Astrocyte (in vitro differentiated cells and primary cell): ENCODE measurements at regions not wholly inside any gene's neighbourhood (a gene's known extent, or its start where the extent isn't known, plus 50 kb on each side); places are given as distances from the start of the nearest gene placed in this dataset.

ENCODE experiments used
- CTCF ChIP-seq: IDR thresholded peaks from 2 replicates; pipeline ENCODE4 v1.5.1; 2011; ENCODE audit warnings: low read depth, mild to moderate bottlenecking, inconsistent platforms, low read length, moderate library complexity; ENCODE audit not compliant: insufficient read depth
- EZH2 ChIP-seq: IDR thresholded peaks from 2 replicates; pipeline ENCODE4 v1.6.1; 2012; ENCODE audit warnings: mild to moderate bottlenecking, low read length, inconsistent platforms; ENCODE audit not compliant: insufficient read depth

- TF ChIP-seq CTCF (no peak), EZH2 (no peak)
Measured at GRCh38 chr2:150303281-150303680, 184.2 kb downstream of the RND3 start.
